ENCODE measurements at regions not wholly inside any gene's neighbourhood (a gene's known extent, or its start where the extent isn't known, plus 50 kb on each side); places are given as distances from the start of the nearest gene placed in this dataset.
"Not testable (repeated sequence)": the region's sequence is repeated elsewhere in the genome, so short reads cannot be mapped to it uniquely, and the experiment has no call there.

GRCh38 chr21:5162693-5163574, 5358.4 kb upstream of the TPTE start:
- H3K4me3 ChIP-seq (ENCODE audit: low read depth, low read length); DNase-seq (ENCODE audit: low read depth): not testable (repeated sequence)

DNA sequence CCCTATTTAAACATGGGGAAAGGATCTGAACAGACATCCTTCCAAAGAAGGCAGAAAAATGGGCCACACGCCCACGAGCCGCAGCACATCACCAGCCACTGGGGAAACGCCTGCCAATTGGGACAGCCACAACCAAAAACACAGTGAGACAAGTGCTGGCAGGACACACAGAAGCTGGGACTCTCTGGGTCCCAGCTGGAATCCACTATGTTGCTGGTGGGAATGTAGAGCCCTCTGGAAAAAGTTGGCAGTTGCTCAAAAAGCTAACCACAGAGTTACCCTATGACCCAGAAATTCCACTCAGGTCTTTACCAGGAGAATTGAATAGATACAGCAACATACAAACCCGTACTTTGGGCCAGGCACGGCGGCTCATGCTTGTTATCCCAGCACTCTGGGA, 5355.6 kb upstream of the TPTE start:
- not testable (repeated sequence) for H3K4me3 ChIP-seq (ENCODE audit: low read depth, low read length); DNase-seq (ENCODE audit: low read depth)

Data from choroid plexus epithelial cell (primary cell).